ENCODE measurements at regions not wholly inside any gene's neighbourhood (a gene's known extent, or its start where the extent isn't known, plus 50 kb on each side); places are given as distances from the start of the nearest gene placed in this dataset.

GRCh38 chr7:42858570-42858969 lies 53.3 kb downstream of the C7orf25 start:
- no peak for TF ChIP-seq CTCF (IDR thresholded peaks at IDR 0.05; ENCODE audit: insufficient read depth, low read length, missing control alignments)
- CTCF ChIA-PET = interaction anchor here (1.0 to 1.2 kb wide), 3 partner anchors 15 to 915 kb away, joined by 3 to 7 read pairs (median 3); no protein-coding TSS in a partner anchor

GRCh38 chr7:42856605-42856987 lies 55.3 kb downstream of the C7orf25 start:
- peak overlapping the region; percentile 58 for H3K4me3 ChIP-seq (ENCODE audit: low read depth, low read length)
- no peak for TF ChIP-seq CTCF (IDR thresholded peaks at IDR 0.05; ENCODE audit: insufficient read depth, low read length, missing control alignments)
- ChIA-PET CTCF (interaction anchor here (1.5 to 1.7 kb wide), 2 partner anchors 25 to 913 kb away, joined by 3 to 4 read pairs; no protein-coding TSS in a partner anchor), POLR2A (no interaction called here)
- no peak for DNase-seq (ENCODE audit: low read depth, low spot score)

More at GRCh38 chr7:42858570-42858969, 53.3 kb downstream of the C7orf25 start:
- no peak overlapping the region for H3K4me3 ChIP-seq (ENCODE audit: low read depth, low read length)
- DNase-seq (ENCODE audit: low read depth, low spot score) = no peak
- POLR2A ChIA-PET = no interaction called here

GRCh38 chr7:42854571-42855118 lies 57.2 kb downstream of the C7orf25 start:
- ChIA-PET CTCF (interaction anchor here (1.2 kb wide), 1 partner anchor 22 kb away, joined by 3 read pairs; no protein-coding TSS in a partner anchor), POLR2A (no interaction called here)

GRCh38 chr7:42852531-42852930 lies 59.3 kb downstream of the C7orf25 start:
- POLR2A ChIA-PET = no interaction called here
- no peak for DNase-seq (ENCODE audit: low read depth, low spot score)
- CTCF ChIA-PET = interaction anchor here (1.0 to 2.0 kb wide), 4 partner anchors 9 to 909 kb away, joined by 3 to 9 read pairs (median 4); no protein-coding TSS in a partner anchor
- no peak overlapping the region for H3K4me3 ChIP-seq (ENCODE audit: low read depth, low read length)
- TF ChIP-seq CTCF (IDR thresholded peaks at IDR 0.05; ENCODE audit: insufficient read depth, low read length, missing control alignments) = no peak

More at GRCh38 chr7:42854571-42855118, 57.2 kb downstream of the C7orf25 start:
- no peak for DNase-seq (ENCODE audit: low read depth, low spot score)
- no peak overlapping the region for H3K4me3 ChIP-seq (ENCODE audit: low read depth, low read length)
- no peak for TF ChIP-seq CTCF (IDR thresholded peaks at IDR 0.05; ENCODE audit: insufficient read depth, low read length, missing control alignments)

- H3K4me3 ChIP-seq (ENCODE audit: low read depth, low read length) = no peak overlapping the region
- peak; percentile 56 for TF ChIP-seq CTCF (IDR thresholded peaks at IDR 0.05; ENCODE audit: insufficient read depth, low read length, missing control alignments)
- no peak for DNase-seq (ENCODE audit: low read depth, low spot score)
- ChIA-PET POLR2A (interaction anchor here (0.9 kb wide), 1 partner anchor 902 kb away, joined by 5 read pairs; no protein-coding TSS in a partner anchor), CTCF (interaction anchor here (0.5 to 7.3 kb wide), 14 partner anchors 8 to 1212 kb away, joined by 3 to 113 read pairs (median 5); no protein-coding TSS in a partner anchor)
Measured at GRCh38 chr7:42843205-42843800, 68.6 kb downstream of the C7orf25 start.

- no peak for DNase-seq (ENCODE audit: low read depth, low spot score)
- POLR2A ChIA-PET = no interaction called here
- CTCF ChIA-PET = interaction anchor here (1.1 to 3.2 kb wide), 5 partner anchors 10 to 894 kb away, joined by 4 to 17 read pairs (median 12); no protein-coding TSS in a partner anchor
- H3K4me3 ChIP-seq (ENCODE audit: low read depth, low read length) = no peak overlapping the region
- TF ChIP-seq CTCF (IDR thresholded peaks at IDR 0.05; ENCODE audit: insufficient read depth, low read length, missing control alignments) = no peak
Measured at GRCh38 chr7:42834676-42835075, 77.2 kb downstream of the C7orf25 start.
